ENCODE measurements at regions not wholly inside any gene's neighbourhood (a gene's known extent, or its start where the extent isn't known, plus 50 kb on each side); places are given as distances from the start of the nearest gene placed in this dataset.

DNA sequence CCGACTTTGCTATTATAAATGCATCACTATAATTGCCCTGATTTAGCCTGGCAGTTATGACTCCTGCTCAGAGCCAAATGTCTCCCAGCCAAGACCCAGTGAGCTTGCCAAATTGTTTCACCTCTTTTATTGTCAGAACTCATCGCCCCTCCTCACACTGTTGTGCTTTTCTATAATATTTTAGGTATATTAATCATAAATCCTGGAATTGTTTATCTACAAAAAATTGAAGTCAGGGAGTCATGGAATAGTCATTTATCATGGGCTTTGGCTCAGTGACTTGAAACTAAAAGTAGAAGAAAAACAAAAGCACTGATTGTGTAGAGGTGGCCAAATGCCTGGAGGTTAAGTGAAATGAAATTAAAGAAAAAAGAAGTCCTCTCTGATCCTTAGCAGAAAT is 85.6 kb downstream of the PFDN4 start:
- Histone ChIP-seq H3K27me3 (ENCODE audit: control insufficient read depth, insufficient read depth, low read length) (no peaks in the 10 kb centered on the region), H3K36me3 (ENCODE audit: control insufficient read depth, insufficient read depth, low read length) (no peaks in the 10 kb centered on the region), H3K4me1 (ENCODE audit: control insufficient read depth, insufficient read depth, low read length) (peaks cover 22% of the 10 kb centered on the region), H3K27ac (ENCODE audit: low read depth, low read length) (no peak overlapping the region), H3K4me3 (ENCODE audit: low read depth, low read length) (no peak overlapping the region), H3K9me3 (ENCODE audit: control insufficient read depth, insufficient read depth, low read length) (no peaks in the 10 kb centered on the region), H3K9ac (ENCODE audit: low read depth, low read length) (no peak overlapping the region)

DNA sequence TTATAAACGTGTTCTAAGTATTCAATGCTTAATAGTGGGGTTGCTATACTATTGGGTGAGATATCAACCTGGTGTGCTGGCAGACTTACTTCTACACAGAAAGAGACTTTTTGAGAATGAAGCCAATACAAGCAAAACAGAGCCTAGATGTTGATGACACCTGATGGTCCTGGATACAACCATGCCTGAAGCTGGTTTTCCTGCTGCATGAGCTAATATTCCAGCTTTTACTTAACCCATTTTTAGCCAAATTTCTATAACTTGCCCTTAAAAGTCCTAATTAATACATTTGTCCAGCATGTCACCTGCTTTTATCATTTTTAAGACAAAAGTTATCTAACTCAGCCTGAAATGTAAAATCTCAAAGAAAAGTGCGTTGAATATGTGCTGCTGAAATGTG is 86.2 kb downstream of the PFDN4 start:
- no peak overlapping the region for H3K9ac ChIP-seq (ENCODE audit: low read depth, low read length)
- no peaks in the 10 kb centered on the region for H3K36me3 ChIP-seq (ENCODE audit: control insufficient read depth, insufficient read depth, low read length)
- H3K27ac ChIP-seq (ENCODE audit: low read depth, low read length), result no peak overlapping the region
- no peak overlapping the region for H3K4me3 ChIP-seq (ENCODE audit: low read depth, low read length)
- H3K4me1 ChIP-seq (ENCODE audit: control insufficient read depth, insufficient read depth, low read length), result peaks cover 22% of the 10 kb centered on the region
- H3K9me3 ChIP-seq (ENCODE audit: control insufficient read depth, insufficient read depth, low read length), result no peaks in the 10 kb centered on the region
- no peaks in the 10 kb centered on the region for H3K27me3 ChIP-seq (ENCODE audit: control insufficient read depth, insufficient read depth, low read length)

DNA sequence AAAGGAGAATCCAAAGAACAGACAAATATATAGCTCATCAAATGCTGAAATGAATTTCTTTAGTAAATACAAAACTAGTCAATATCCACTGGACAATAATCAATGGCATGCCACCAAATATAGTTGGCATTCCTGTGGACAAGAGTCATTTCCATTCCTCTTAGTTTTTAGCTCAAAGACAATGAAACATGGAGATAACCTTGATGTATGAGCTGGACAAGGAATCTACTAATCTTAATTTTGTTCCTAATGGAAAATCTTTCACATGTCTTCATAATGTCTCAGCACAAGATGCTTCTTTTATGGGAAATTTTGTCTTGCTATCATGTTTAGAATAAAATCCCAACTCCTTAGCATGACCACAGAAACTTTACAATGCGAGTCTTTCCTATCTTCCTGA is 87.8 kb downstream of the PFDN4 start:
- Histone ChIP-seq H3K36me3 (ENCODE audit: control insufficient read depth, insufficient read depth, low read length) (no peaks in the 10 kb centered on the region), H3K27ac (ENCODE audit: low read depth, low read length) (no peak overlapping the region), H3K4me1 (ENCODE audit: control insufficient read depth, insufficient read depth, low read length) (peaks cover 22% of the 10 kb centered on the region), H3K4me3 (ENCODE audit: low read depth, low read length) (no peak overlapping the region), H3K9me3 (ENCODE audit: control insufficient read depth, insufficient read depth, low read length) (no peaks in the 10 kb centered on the region), H3K9ac (ENCODE audit: low read depth, low read length) (no peak overlapping the region), H3K27me3 (ENCODE audit: control insufficient read depth, insufficient read depth, low read length) (no peaks in the 10 kb centered on the region)

DNA sequence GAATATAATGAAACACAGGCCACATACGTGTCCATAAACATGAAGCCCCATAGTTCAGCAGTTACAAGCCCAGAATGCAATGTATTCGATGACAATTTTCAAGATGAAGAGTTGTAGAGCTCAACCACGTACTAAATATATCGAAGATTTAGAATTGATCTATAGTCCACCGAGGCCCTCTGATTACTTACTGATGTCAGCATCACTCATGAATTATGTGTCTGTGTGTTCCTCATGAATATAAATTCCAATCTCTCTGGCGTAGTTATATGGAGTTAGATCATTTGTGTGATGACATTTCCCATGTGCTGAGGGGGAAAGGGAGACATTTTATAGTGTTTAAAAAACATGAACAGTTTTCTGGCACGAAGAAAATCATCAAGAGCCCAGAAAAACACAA is 97.5 kb downstream of the PFDN4 start:
- Histone ChIP-seq H3K27ac (ENCODE audit: low read depth, low read length) (no peak overlapping the region), H3K36me3 (ENCODE audit: control insufficient read depth, insufficient read depth, low read length) (no peaks in the 10 kb centered on the region), H3K27me3 (ENCODE audit: control insufficient read depth, insufficient read depth, low read length) (no peaks in the 10 kb centered on the region), H3K4me1 (ENCODE audit: control insufficient read depth, insufficient read depth, low read length) (no peaks in the 10 kb centered on the region), H3K9me3 (ENCODE audit: control insufficient read depth, insufficient read depth, low read length) (no peaks in the 10 kb centered on the region), H3K9ac (ENCODE audit: low read depth, low read length) (no peak overlapping the region), H3K4me3 (ENCODE audit: low read depth, low read length) (no peak overlapping the region)

DNA sequence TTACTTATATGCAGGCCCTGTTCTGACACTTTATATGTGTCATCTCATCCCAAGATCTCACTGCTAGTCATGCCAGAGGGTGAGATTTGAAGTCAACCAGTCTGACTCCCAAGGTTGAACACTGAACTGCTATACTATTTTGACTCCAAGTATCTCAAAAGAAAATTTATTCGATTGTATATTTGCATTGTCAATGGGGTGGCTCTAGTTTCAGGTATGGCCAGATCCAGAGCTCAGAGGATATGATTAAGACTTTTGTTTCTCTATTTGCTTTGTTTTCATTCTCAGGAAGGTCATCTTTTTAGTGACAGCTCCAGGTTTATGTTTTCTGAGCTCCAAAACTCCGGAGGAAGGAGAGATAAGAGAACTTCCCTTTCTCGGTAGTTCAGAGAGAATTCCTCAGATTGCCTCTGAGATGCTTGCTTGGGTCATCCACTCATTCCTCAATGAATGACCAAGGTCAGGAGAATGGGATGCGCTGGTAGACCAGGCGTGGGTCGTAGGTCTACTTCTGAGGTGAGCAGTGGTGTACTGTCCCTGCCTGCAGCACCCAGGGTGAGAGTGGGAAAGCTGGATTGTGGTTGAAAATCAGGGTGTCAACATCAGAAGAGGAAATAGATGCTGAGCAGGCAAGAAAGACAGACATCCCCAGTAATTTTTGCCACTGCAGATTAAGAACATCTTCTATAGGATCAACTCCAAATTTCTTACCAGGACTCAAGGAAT is 99.3 kb downstream of the PFDN4 start:
- H3K27me3 ChIP-seq (ENCODE audit: control insufficient read depth, insufficient read depth, low read length), result no peaks in the 10 kb centered on the region
- H3K4me3 ChIP-seq (ENCODE audit: low read depth, low read length), result no peak overlapping the region
- H3K9me3 ChIP-seq (ENCODE audit: control insufficient read depth, insufficient read depth, low read length), result no peaks in the 10 kb centered on the region
- no peaks in the 10 kb centered on the region for H3K36me3 ChIP-seq (ENCODE audit: control insufficient read depth, insufficient read depth, low read length)
- no peak overlapping the region for H3K9ac ChIP-seq (ENCODE audit: low read depth, low read length)
- H3K4me1 ChIP-seq (ENCODE audit: control insufficient read depth, insufficient read depth, low read length), result no peaks in the 10 kb centered on the region
- H3K27ac ChIP-seq (ENCODE audit: low read depth, low read length), result no peak overlapping the region

DNA sequence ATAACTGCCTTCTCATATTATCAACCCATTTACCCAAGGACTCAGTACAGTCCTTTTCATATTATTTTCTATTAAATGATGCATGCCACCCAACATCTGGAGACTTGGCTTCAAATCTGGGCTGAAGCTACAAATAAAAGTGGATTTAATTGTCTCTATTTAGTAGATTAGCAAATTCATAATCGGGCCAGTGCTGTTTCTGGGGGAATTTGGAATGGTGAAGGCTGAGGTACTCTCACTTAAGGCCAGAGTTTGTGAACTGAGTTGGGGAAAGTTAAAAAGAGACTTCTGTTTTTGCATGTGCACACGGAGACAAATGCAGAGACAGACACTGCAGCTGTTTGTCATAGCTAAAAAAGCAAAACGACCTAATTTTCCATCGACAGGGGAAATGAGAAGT is 100.9 kb downstream of the PFDN4 start:
- Histone ChIP-seq H3K4me1 (ENCODE audit: control insufficient read depth, insufficient read depth, low read length) (no peaks in the 10 kb centered on the region), H3K9ac (ENCODE audit: low read depth, low read length) (no peak overlapping the region), H3K9me3 (ENCODE audit: control insufficient read depth, insufficient read depth, low read length) (no peaks in the 10 kb centered on the region), H3K36me3 (ENCODE audit: control insufficient read depth, insufficient read depth, low read length) (no peaks in the 10 kb centered on the region), H3K27ac (ENCODE audit: low read depth, low read length) (no peak overlapping the region), H3K27me3 (ENCODE audit: control insufficient read depth, insufficient read depth, low read length) (no peaks in the 10 kb centered on the region), H3K4me3 (ENCODE audit: low read depth, low read length) (no peak overlapping the region)

DNA sequence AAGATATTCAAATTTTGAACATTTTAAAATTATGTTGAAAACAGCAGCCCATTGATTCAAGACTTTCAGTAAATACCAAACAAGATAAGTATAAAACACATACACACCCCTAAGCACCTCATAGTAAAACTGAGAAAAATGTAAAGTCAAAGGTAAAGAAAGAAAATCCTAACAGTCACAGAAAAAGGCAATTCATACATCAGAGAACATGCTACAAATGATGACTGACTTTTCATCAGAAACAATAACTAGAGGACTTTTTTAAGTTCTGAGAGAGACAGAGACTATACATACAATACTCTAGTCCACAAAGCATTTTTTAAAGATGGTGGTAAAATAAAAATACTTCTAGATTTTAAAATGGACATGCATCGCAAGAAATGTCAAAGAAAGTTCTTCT is 111.0 kb downstream of the PFDN4 start:
- Histone ChIP-seq H3K27ac (ENCODE audit: low read depth, low read length) (no peak overlapping the region), H3K4me1 (ENCODE audit: control insufficient read depth, insufficient read depth, low read length) (no peaks in the 10 kb centered on the region), H3K9me3 (ENCODE audit: control insufficient read depth, insufficient read depth, low read length) (no peaks in the 10 kb centered on the region), H3K27me3 (ENCODE audit: control insufficient read depth, insufficient read depth, low read length) (no peaks in the 10 kb centered on the region), H3K36me3 (ENCODE audit: control insufficient read depth, insufficient read depth, low read length) (no peaks in the 10 kb centered on the region), H3K9ac (ENCODE audit: low read depth, low read length) (no peak overlapping the region), H3K4me3 (ENCODE audit: low read depth, low read length) (no peak overlapping the region)

DNA sequence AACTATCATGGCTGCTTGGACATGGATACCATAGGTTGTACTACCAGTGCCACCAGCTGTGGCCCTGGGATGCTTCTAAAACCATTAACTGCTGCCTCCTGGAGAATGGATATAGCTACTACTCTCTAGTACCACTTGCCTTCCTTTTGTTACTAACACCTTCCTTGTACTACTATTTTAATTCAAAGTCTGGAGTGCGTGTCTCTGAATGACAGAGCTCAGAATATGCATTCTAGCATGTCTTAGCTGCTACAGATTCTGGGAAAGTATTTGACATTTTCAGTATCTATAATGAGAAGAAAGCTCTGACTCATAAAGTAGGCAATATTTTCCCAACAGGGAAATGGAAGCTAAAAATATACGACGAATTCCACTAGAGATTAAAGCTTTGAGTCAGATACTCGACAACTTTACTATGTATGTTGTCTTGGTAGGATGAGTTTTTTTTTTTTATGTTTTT is 112.3 kb downstream of the PFDN4 start:
- no peak overlapping the region for H3K9ac ChIP-seq (ENCODE audit: low read depth, low read length)
- no peak overlapping the region for H3K4me3 ChIP-seq (ENCODE audit: low read depth, low read length)
- no peaks in the 10 kb centered on the region for H3K9me3 ChIP-seq (ENCODE audit: control insufficient read depth, insufficient read depth, low read length)
- H3K4me1 ChIP-seq (ENCODE audit: control insufficient read depth, insufficient read depth, low read length), result no peaks in the 10 kb centered on the region
- no peak overlapping the region for H3K27ac ChIP-seq (ENCODE audit: low read depth, low read length)
- no peaks in the 10 kb centered on the region for H3K36me3 ChIP-seq (ENCODE audit: control insufficient read depth, insufficient read depth, low read length)
- no peaks in the 10 kb centered on the region for H3K27me3 ChIP-seq (ENCODE audit: control insufficient read depth, insufficient read depth, low read length)

DNA sequence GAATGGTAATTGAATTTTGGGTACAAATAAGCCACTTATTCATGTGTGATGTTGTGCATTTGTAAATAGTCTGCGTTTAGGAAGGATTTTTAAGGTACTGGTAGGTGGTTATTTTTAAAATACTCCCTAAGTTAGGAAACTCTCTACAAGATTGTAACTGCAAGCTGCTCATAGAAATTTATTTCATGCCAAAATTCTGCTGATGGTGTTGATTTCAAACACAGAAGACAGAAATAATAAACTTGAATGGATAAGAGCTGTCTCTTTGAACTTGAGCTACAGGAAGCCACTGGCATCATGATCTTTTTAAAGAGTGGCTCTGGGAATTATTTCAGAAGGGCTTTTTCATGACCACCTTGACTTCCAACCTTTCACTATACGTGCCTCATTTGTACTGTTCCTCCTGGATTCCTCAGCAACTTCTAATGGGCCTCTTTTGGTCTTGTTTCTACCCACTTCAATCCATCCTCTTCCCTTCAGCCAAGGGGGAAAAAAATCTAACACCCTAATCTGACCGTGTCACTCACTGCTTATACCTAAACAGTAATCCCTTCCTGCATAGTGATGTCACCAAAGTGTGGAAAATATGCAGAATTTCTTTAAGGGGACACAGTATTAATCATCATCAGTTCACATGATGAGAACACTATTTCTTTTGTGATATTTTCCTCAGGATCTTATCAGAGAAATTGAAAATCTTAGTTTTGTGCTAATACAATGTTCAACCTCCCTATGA is 113.6 kb downstream of the PFDN4 start:
- no peak overlapping the region for H3K4me3 ChIP-seq (ENCODE audit: low read depth, low read length)
- no peaks in the 10 kb centered on the region for H3K27me3 ChIP-seq (ENCODE audit: control insufficient read depth, insufficient read depth, low read length)
- no peaks in the 10 kb centered on the region for H3K36me3 ChIP-seq (ENCODE audit: control insufficient read depth, insufficient read depth, low read length)
- no peak overlapping the region for H3K27ac ChIP-seq (ENCODE audit: low read depth, low read length)
- H3K9ac ChIP-seq (ENCODE audit: low read depth, low read length), result no peak overlapping the region
- H3K4me1 ChIP-seq (ENCODE audit: control insufficient read depth, insufficient read depth, low read length), result no peaks in the 10 kb centered on the region
- H3K9me3 ChIP-seq (ENCODE audit: control insufficient read depth, insufficient read depth, low read length), result no peaks in the 10 kb centered on the region

DNA sequence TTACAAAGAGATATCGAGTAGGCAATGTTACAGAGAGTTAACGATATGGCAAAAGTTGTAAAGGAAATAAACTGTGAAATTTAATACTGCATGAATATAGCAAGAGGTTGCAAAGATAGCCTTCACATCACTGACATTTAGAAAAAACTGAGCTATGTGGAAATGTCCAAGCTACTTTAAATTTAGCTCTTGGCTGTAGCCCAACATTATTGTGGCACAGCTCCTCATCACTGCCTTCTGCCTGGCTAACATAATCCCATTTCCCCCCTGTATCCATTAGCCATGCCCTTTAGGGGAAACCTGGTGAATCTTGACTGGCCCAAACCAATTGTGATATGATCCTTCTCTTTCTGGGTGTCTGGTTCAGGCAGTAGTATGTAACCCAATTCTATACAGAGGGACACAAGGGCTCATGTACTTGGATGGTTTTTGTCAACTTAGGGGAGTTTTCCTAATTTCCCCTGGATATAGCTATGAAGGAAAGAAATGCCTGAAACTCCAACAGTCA is 115.4 kb downstream of the PFDN4 start:
- Histone ChIP-seq H3K36me3 (ENCODE audit: control insufficient read depth, insufficient read depth, low read length) (no peaks in the 10 kb centered on the region), H3K4me1 (ENCODE audit: control insufficient read depth, insufficient read depth, low read length) (no peaks in the 10 kb centered on the region), H3K9me3 (ENCODE audit: control insufficient read depth, insufficient read depth, low read length) (no peaks in the 10 kb centered on the region), H3K27me3 (ENCODE audit: control insufficient read depth, insufficient read depth, low read length) (no peaks in the 10 kb centered on the region), H3K4me3 (ENCODE audit: low read depth, low read length) (no peak overlapping the region), H3K9ac (ENCODE audit: low read depth, low read length) (no peak overlapping the region), H3K27ac (ENCODE audit: low read depth, low read length) (no peak overlapping the region)

DNA sequence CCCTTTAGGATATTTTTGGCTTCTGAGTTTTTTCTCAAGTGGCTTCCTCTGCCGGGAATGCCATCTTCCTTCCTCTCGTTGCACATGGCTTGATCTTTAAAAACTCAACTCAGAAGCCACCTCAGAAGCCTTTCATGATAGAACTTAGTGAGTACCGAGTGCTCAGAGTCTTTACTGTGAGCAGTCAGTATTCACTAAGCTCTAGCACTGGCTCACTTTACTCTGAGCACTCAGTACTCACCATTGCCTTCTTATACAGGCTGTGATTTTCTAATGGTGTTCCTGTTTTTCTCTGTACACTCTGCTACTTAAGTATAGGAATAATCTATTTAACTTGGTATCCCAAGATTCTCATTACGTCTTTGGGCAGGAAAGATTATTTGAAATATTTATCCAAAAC is 116.2 kb downstream of the PFDN4 start:
- Histone ChIP-seq H3K4me3 (ENCODE audit: low read depth, low read length) (no peak overlapping the region), H3K9me3 (ENCODE audit: control insufficient read depth, insufficient read depth, low read length) (no peaks in the 10 kb centered on the region), H3K27me3 (ENCODE audit: control insufficient read depth, insufficient read depth, low read length) (no peaks in the 10 kb centered on the region), H3K27ac (ENCODE audit: low read depth, low read length) (no peak overlapping the region), H3K9ac (ENCODE audit: low read depth, low read length) (no peak overlapping the region), H3K36me3 (ENCODE audit: control insufficient read depth, insufficient read depth, low read length) (no peaks in the 10 kb centered on the region), H3K4me1 (ENCODE audit: control insufficient read depth, insufficient read depth, low read length) (no peaks in the 10 kb centered on the region)
